ENCODE measurements at regions not wholly inside any gene's neighbourhood (a gene's known extent, or its start where the extent isn't known, plus 50 kb on each side); places are given as distances from the start of the nearest gene placed in this dataset.

DNA sequence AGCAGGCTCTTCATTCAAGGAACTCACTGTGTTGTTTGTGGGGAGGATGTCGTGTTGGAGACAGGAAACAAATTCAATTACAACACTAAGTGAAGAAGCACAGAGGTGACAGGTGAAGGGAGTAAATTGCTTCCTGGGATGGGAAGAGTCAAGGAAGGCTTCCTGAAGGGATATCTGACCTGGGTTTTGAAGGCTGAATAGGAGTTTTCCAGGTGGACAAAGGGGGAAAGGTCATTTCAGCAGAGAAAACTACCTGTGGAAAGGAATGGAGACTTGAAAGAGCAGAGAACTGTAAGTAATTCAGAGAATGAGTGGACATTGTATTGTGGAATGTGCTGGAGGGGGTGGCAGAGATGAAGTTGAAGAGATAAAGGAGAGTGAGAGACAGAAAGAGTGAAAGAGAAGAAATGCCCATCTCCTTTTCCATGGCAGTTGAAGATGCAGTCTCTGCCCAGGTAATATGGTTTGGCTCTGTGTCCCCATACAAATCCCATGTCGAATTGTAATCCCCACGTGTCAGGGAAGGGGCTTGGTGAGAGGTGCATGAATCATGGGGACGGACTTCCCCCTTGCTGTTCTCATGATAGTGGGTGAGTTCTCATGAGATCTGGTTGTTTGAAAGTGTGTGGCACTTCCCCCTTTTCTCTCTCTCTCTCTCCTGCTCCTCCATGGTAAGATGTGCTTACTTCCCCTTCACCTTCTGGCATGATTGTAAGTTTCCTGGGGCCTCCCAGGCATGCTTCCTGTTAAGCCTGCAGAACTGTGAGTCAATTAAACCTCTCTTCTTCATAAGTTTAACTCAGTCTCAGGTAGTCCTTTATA is 205.7 kb upstream of the BCOR start:
- FAIRE-seq: no peak

DNA sequence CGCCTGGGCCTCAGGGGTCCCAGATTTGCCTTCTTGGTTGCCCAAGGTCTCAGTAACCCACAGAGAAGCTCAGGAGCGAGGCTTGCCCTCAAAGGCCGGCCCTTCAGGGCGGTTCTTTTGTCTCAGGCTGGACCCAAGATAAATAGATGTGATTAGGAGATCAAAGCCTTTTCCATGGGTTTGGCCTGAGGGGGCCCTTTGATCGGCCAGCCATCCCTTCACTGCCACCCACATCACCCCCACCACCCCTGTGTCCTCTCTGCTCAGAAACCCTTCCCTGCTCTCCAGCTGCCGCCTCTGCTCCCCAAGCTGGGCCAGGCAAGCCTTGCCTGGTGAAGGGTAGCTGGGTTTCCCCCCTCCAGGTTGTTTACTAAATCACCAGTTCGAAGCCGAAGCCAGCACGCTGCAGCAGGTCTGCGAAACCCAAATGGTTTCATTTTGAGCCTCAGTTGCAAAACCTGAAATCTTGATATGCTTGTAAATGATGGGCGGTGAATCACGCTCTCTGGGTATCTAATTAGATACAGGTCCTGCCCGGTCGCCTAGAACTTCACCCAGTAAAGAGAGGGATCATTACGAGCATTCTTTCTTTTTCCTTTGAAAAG is 202.6 kb upstream of the BCOR start:
- no peak for FAIRE-seq

GRCh38 chrX:40299641-40300046 is 201.9 kb upstream of the BCOR start:
- no peak for FAIRE-seq

- FAIRE-seq: no peak
Measured at GRCh38 chrX:40298572-40299479, 201.1 kb upstream of the BCOR start.

- FAIRE-seq: no peak
Measured at GRCh38 chrX:40298069-40298468, 200.3 kb upstream of the BCOR start.

GRCh38 chrX:40291553-40291952 is 193.8 kb upstream of the BCOR start:
- no peak for FAIRE-seq

DNA sequence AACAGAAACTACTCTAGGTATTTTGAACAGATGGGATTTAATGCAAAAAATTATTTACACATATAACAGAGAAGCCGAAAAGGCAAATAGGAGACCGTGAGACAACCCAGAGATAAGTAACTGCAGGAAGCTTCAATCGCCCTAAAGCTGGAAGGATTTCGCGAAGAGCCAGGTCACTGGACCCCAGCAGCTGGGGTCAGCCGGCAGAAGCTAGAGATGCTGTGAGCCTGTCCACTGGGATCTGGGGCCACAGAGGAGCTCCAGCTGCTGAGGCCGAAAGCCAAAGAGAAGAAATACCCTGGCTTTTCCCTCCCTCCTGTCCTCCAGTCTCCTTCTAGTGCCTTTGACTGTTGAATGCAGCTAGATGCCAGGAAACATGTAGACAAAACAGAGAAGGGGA is 192.8 kb upstream of the BCOR start:
- peak; percentile 33 for FAIRE-seq

- FAIRE-seq: no peak
Measured at GRCh38 chrX:40285876-40286275, 188.1 kb upstream of the BCOR start.

GRCh38 chrX:40284852-40285251 is 187.1 kb upstream of the BCOR start:
- FAIRE-seq: no peak

DNA sequence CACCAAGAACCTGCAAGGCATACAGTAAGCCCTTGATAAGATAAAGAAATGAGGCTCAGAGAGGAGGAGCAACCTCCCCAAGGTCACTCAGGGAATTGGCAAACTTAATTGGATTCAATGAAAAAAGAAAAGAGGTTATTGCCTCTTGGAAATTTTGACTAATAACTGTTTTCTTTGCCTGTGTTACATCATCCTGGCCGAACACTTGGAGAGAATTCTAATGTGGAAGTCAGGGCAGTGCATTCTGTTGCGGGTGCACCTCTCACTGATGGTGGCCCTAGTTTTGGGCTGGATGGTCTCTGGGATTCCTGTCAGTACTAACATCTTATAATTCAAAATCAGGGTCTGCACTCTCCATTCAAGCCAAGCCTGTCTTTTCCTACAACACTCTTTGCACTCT is 186.2 kb upstream of the BCOR start:
- no peak for FAIRE-seq

DNA sequence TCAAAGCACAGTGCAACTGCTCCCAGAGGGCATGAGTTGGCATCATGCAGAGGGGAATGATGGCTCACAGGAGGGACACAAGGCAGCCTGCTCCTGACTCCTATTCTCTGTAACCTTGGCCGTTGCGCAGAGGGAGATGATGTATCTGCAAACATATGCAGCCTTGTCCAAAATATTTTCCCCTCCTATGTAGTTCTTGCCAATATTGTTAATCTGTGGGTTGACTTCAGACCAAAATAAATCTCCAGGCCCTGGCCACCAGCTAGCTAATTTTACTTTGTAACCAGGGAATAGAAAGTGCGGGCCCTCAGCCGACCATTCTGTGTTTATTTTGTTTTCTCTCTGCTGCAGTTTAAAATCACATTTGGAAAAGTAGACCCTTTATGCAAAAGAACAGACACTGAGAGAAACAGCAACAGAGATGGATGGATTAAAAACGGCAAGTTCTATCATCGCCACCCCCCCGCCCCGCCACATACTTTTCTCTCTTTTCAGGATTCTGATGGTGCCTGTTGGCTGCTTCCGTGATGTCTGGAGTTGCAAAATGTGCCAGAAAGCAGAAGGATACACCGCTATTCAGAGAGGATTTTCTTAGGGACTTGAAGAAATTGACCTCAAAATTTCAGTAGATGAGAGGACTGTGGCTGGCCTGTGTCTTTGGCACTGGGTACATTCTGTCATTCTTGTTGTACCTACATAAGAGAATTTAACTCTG is 185.3 kb upstream of the BCOR start:
- no peak for FAIRE-seq

DNA sequence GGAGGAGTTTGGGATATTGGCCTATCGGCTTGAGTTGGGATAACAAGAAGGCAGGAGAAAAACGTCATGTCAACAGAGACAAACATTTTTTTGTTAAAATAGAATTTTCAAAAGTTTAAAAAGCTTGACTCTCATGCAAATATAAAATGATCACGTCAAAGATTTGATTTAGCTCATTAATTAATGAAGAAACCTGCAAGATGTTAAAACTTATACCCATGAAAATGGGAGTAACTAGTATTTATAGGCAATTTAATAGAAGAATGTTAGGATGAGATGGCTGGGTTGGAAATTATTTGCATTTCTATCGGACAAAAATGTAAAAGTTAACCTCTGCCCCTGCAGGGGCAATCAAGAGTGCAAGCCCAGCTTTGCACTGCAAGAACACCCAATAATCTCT is 184.6 kb upstream of the BCOR start:
- FAIRE-seq: no peak

- FAIRE-seq: no peak
Measured at GRCh38 chrX:40281336-40282005, 183.7 kb upstream of the BCOR start.

DNA sequence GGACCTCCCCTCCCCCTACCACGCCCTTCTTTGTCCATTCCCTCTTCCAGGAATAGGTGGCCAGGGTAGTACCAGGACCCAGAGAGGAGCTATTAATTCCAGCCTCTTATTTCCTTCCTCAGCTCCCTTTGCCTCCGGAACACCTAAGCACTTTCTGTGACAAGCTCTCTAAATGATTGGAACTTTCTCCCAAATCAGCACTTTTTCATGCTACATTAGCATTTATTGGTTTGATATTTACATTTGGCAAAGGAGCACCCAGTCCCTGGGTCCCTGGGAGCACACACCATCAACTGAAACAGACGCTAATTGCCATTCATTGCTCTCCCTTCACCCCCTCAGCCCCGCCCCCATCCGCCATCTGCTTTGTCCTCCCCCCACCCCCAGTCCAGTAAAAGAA is 182.0 kb upstream of the BCOR start:
- FAIRE-seq: peak; percentile 89

GRCh38 chrX:40279091-40279430 is 181.3 kb upstream of the BCOR start:
- FAIRE-seq: no peak

DNA sequence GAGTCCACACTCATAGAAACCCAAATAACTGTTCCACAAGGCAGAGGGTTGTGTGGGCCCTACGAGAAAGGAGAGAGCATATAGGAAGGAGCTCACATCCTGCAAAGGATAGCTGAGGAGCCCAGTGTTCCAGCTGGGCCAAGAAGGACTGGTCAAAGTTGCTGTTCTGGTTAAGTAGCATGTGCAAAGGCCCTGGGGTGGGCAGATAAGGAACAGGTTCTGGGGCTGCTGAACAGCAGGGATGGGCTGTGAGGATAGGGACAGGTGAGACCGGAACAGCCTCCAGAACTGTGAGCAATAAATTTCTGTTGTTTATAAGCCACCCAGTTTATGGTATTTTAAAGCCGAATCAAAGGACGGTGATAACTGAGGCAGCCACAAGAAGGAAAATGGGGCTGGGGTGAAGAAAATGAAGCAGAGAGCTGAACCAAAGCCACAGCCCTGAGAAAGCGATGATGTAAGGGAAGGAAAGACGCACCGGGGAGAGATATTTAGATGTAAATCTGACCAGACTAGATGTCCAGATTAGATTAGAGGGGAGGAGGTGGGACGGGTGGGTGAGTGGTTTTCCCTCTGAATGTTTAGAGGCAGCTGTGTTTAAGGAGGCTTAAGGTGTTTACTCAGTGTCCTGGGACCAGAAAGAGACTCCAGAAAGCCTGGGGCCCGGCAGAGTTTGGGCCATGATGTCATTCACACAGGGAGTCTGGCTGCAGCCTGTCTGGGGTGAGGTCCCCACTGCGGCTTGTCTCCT is 180.8 kb upstream of the BCOR start:
- FAIRE-seq: peak; percentile 58

DNA sequence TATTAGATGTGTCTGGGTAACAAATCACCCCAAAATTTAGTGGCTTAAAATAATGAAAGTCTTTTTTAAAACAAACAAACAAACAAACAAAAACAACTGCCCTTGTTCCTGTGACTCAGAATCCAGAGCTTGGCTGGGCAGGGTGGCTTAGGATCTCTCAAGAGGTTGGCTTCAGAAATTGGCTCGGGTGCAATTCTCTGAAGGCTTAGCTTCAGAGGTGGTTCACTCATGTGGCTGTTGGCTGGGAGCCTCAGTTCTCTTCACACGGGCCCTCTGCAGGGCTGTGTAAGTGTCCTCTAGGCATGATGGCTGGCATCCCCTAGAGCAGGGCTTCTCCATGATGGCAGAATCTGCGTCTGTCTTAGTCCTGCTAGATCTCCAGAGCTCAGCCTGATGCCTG is 179.9 kb upstream of the BCOR start:
- FAIRE-seq: no peak

DNA sequence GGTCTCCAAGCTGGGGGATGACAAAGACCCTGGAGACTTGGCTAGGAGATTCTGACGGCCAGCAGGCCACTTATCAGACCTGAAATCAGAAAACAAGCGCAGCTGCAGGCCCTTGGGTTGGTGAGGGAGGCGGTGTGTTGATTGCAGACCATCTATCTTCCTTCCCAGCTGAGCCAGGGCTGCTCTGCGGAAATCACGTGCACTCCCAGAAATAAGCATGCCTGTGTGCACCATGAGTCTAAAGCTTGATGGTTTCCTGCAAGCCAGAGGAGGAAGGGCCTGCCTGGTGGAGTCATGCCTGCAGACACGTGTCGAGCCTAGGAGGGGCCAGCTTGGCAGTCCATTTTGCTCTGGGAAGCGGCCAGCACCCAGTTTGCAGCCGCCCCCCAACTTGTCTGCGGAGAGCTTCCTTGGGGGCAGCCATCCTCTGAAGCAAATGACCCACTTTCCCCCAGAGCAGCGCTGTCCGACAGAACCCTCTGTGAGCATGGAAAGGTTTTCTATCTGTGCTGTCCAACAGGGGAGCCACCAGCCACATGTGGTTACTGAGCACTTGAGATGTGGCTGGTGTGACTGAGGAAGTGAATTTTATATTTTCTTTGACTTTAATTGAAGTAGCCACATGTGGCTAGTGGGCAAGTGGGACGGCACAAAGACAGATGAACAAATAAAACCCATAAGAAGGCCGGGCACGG is 175.7 kb upstream of the BCOR start:
- FAIRE-seq: no peak

GRCh38 chrX:40272776-40273175 is 175.0 kb upstream of the BCOR start:
- no peak for FAIRE-seq

GRCh38 chrX:40272141-40272540 is 174.4 kb upstream of the BCOR start:
- FAIRE-seq: no peak

GRCh38 chrX:40268188-40268520 is 170.4 kb upstream of the BCOR start:
- FAIRE-seq: no peak

Data from islet of Langerhans (tissue), 1 donor.